ENCODE measurements at regions not wholly inside any gene's neighbourhood (a gene's known extent, or its start where the extent isn't known, plus 50 kb on each side); places are given as distances from the start of the nearest gene placed in this dataset.

DNA sequence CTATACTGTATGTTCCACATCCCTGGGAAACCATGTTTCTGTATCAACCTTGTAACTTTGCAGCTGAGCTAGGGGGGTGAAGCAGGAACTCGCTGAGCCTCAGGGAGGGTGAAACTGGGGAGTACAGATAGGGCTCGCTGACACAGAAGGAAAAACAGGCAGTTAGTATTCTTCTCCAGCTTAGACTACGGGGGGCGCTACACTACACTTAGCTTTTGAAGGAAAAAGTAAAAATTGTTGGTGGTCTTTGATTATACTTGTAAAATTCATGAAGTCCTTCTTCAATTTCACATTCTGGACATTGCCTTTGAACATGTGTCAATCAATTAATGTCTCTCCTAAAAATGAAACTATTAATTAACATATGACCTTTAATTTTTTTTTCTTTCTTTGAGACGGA is 73.5 kb upstream of the RGMA start:
- TF ChIP-seq, protein P1, sequence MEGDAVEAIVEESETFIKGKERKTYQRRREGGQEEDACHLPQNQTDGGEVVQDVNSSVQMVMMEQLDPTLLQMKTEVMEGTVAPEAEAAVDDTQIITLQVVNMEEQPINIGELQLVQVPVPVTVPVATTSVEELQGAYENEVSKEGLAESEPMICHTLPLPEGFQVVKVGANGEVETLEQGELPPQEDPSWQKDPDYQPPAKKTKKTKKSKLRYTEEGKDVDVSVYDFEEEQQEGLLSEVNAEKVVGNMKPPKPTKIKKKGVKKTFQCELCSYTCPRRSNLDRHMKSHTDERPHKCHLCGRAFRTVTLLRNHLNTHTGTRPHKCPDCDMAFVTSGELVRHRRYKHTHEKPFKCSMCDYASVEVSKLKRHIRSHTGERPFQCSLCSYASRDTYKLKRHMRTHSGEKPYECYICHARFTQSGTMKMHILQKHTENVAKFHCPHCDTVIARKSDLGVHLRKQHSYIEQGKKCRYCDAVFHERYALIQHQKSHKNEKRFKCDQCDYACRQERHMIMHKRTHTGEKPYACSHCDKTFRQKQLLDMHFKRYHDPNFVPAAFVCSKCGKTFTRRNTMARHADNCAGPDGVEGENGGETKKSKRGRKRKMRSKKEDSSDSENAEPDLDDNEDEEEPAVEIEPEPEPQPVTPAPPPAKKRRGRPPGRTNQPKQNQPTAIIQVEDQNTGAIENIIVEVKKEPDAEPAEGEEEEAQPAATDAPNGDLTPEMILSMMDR (IDR thresholded peaks at IDR 0.05; ENCODE audit: insufficient read depth, low read length) = no peak
- TF ChIP-seq, protein P2, sequence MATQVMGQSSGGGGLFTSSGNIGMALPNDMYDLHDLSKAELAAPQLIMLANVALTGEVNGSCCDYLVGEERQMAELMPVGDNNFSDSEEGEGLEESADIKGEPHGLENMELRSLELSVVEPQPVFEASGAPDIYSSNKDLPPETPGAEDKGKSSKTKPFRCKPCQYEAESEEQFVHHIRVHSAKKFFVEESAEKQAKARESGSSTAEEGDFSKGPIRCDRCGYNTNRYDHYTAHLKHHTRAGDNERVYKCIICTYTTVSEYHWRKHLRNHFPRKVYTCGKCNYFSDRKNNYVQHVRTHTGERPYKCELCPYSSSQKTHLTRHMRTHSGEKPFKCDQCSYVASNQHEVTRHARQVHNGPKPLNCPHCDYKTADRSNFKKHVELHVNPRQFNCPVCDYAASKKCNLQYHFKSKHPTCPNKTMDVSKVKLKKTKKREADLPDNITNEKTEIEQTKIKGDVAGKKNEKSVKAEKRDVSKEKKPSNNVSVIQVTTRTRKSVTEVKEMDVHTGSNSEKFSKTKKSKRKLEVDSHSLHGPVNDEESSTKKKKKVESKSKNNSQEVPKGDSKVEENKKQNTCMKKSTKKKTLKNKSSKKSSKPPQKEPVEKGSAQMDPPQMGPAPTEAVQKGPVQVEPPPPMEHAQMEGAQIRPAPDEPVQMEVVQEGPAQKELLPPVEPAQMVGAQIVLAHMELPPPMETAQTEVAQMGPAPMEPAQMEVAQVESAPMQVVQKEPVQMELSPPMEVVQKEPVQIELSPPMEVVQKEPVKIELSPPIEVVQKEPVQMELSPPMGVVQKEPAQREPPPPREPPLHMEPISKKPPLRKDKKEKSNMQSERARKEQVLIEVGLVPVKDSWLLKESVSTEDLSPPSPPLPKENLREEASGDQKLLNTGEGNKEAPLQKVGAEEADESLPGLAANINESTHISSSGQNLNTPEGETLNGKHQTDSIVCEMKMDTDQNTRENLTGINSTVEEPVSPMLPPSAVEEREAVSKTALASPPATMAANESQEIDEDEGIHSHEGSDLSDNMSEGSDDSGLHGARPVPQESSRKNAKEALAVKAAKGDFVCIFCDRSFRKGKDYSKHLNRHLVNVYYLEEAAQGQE (IDR thresholded peaks at IDR 0.05; ENCODE audit: insufficient replicate concordance, low read depth) = no peak
- no peak for TF ChIP-seq POLR2AphosphoS5 (IDR thresholded peaks at IDR 0.05; ENCODE audit: low read depth)

All from HL-60 (cell line).